ENCODE measurements at regions not wholly inside any gene's neighbourhood (a gene's known extent, or its start where the extent isn't known, plus 50 kb on each side); places are given as distances from the start of the nearest gene placed in this dataset.

GRCh38 chr14:40072175-40072574 is 639.9 kb upstream of the FBXO33 start:
- no peak for DNase-seq (ENCODE audit: extremely low spot score, unreplicated experiment)
- no peak overlapping the region for H3K27ac Mint-ChIP-seq
- no peak overlapping the region for H3K4me3 Mint-ChIP-seq
- H3K9me3 Mint-ChIP-seq: no peaks in the 10 kb centered on the region
- TF ChIP-seq CTCF (conservative IDR thresholded peaks at IDR 0.05): no peak
- no peaks in the 10 kb centered on the region for H3K27me3 Mint-ChIP-seq
- H3K36me3 Mint-ChIP-seq: no peaks in the 10 kb centered on the region
- H3K4me1 Mint-ChIP-seq (ENCODE audit: unreplicated experiment): no peaks in the 10 kb centered on the region

- no peak for TF ChIP-seq CTCF (conservative IDR thresholded peaks at IDR 0.05)
- Mint-ChIP-seq H3K4me3 (no peak overlapping the region), H3K4me1 (ENCODE audit: unreplicated experiment) (no peaks in the 10 kb centered on the region), H3K27me3 (no peaks in the 10 kb centered on the region), H3K9me3 (no peaks in the 10 kb centered on the region), H3K27ac (no peak overlapping the region), H3K36me3 (no peaks in the 10 kb centered on the region)
- no peak for DNase-seq (ENCODE audit: extremely low spot score, unreplicated experiment)
These were observed 627.0 kb upstream of the FBXO33 start for GRCh38 chr14:40058901-40059897.

DNA sequence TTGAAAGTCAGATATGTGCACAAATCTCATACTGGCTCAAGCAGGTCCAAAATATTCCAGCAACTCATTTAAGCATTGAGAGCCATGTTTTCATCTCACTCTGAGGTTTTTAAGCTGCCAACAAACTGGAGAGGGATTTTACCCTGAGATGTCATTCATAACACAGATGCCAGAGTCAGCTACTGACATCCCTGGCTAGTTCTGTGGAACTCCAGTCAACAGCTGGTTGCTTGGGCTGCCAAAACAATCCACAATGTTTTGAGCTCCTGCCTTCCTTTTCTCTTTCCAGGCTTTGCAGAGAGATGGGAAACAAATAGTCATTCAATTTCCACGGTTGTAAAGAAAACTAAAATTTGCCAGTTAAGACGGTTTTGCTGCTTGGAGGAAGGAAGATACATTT is 621.2 kb upstream of the FBXO33 start:
- Mint-ChIP-seq H3K4me1 (ENCODE audit: unreplicated experiment) (no peaks in the 10 kb centered on the region), H3K27me3 (no peaks in the 10 kb centered on the region), H3K4me3 (no peak overlapping the region), H3K36me3 (no peaks in the 10 kb centered on the region), H3K27ac (no peak overlapping the region), H3K9me3 (no peaks in the 10 kb centered on the region)
- DNase-seq (ENCODE audit: extremely low spot score, unreplicated experiment): no peak
- TF ChIP-seq CTCF (conservative IDR thresholded peaks at IDR 0.05): no peak

- Mint-ChIP-seq H3K9me3 (no peaks in the 10 kb centered on the region), H3K4me3 (no peak overlapping the region), H3K27me3 (no peaks in the 10 kb centered on the region), H3K27ac (no peak overlapping the region), H3K4me1 (ENCODE audit: unreplicated experiment) (no peaks in the 10 kb centered on the region), H3K36me3 (no peaks in the 10 kb centered on the region)
- TF ChIP-seq CTCF (conservative IDR thresholded peaks at IDR 0.05): no peak
- DNase-seq (ENCODE audit: extremely low spot score, unreplicated experiment): no peak
These were observed 596.8 kb upstream of the FBXO33 start for GRCh38 chr14:40028991-40029390.

DNA sequence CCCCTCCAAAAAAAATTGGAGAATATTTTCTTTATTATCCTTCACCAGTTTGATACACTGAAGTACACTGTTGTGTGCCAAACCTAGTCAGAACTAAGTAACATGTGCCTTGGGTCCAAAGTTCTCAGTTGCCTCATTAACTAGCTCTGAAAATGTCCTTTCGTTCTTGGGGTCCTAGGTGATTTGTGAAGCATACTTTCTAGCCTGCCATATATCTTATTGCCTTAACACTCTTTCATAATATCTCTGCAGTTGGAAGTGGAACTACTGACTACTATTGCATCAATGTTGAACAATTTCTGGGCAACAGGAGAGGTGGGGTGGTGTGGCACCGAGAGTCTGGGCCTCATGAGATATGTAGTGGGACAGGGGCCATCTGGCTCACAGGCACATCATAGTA is 592.9 kb upstream of the FBXO33 start:
- Mint-ChIP-seq H3K27ac (no peak overlapping the region), H3K4me1 (ENCODE audit: unreplicated experiment) (no peaks in the 10 kb centered on the region), H3K36me3 (no peaks in the 10 kb centered on the region), H3K27me3 (no peaks in the 10 kb centered on the region), H3K9me3 (no peaks in the 10 kb centered on the region), H3K4me3 (no peak overlapping the region)
- no peak for DNase-seq (ENCODE audit: extremely low spot score, unreplicated experiment)
- no peak for TF ChIP-seq CTCF (conservative IDR thresholded peaks at IDR 0.05)

All from type B pancreatic cell (in vitro differentiated cells).